GM19467 (cell line): ENCODE measurements at regions not wholly inside any gene's neighbourhood (a gene's known extent, or its start where the extent isn't known, plus 50 kb on each side); places are given as distances from the start of the nearest gene placed in this dataset.

Experiments
- ATAC-seq: cut with Tn5 transposase; IDR thresholded peaks from one replicate; pipeline ENCODE4 v1.9.1; 2021; ENCODE audit warnings: mild to moderate bottlenecking, moderate library complexity; ENCODE audit not compliant: unreplicated experiment

GRCh38 chr18:72368308-72368707 is 175.8 kb downstream of the CBLN2 start:
- no peak for ATAC-seq

GRCh38 chr18:72360634-72361033 is 183.5 kb downstream of the CBLN2 start:
- ATAC-seq: no peak

- ATAC-seq: no peak
These were observed 201.2 kb downstream of the CBLN2 start for GRCh38 chr18:72342933-72343332.

- no peak for ATAC-seq
These were observed 204.2 kb downstream of the CBLN2 start for GRCh38 chr18:72339976-72340375.

DNA sequence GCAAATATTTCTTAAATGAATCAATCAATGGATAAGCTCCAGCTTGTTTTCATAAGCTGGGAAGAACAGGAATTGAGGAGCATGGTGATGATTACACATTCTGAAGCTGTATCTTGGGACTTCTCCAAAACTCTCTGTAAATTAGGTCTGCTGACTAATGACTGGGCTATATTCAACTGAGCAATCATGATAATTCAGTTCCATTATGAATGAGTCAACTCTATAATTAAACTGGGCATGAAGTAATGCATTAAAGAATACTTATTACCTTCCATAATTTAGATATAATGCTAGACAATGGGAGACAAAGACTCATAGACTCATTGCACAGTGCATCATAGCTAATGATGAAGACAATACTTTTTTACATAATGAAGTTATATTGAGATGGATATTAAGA is 207.4 kb downstream of the CBLN2 start:
- ATAC-seq: no peak

GRCh38 chr18:72329533-72329932 is 214.6 kb downstream of the CBLN2 start:
- ATAC-seq: no peak

- no peak for ATAC-seq
These were observed 218.8 kb downstream of the CBLN2 start for GRCh38 chr18:72325307-72325706.

DNA sequence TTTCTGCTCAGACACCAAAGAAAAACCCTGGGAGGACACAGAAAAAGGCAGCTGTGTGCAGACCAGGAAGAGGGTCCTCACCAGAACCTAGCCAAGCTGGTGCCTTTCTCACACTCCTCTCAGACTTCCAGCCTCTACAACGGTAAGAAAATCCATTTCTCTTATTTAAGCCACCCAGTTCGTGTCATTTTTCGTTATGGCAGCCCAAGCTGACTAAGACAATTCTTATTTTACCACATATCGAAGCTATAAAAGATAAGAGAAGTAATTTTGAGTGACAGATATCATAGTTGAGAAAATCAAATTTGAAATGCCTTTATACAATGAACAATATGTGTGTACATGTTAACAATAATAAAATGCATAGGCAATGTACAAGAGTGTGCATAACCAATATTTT is 219.5 kb downstream of the CBLN2 start:
- ATAC-seq: no peak

DNA sequence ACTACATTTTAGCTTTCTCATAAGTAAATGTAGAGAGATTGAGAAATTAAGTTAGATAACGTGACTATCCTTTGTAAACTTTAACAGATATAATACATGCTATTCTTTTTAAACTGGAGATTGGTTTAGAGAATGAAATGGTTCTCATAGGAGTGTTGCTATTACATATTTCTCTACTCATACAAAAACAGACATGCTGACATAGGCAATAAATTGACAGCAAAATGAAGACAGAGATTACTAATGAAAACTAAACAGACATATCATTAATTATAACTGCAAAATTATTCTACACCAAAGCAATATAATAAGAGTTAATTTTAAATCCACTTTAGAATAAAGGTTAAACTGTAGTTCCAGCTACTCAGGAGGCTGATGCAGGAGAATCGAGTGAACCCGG is 227.6 kb downstream of the CBLN2 start:
- no peak for ATAC-seq

DNA sequence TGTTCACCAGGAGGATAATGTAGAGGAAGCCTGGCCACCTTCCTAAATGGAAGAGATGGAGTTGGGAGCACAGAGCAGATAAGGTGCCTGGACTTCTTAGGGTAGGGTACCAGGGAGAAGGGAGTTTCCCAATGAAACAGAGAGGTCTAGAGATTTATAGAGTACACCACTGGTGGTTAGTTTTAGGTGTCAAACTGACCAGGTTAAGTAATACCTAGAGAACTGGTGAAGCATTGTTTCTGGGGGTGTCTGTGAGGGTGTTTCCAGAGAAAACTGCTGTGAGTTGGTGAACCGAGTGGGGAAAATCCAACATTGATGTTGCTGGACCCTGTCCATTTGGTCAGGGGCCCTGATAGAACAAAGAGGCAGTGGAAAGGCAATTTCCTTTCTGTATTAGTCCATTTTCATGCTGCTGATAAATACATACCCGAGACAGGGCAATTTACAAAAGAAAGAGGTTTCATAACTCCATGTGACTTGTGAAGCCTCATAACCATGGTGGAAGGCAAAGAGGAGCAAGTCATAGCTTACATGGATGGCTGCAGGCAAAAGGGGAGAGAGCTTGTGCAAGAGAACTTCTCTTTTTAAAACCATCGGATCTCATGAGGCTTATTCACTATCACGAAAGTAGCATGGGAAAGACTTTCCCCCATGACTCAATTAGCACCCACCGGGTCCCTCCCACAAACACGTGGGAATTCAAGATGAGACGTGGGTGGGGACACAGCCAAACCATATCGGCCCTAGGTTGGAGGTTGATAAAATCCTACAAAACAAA is 260.8 kb downstream of the CBLN2 start:
- no peak for ATAC-seq

DNA sequence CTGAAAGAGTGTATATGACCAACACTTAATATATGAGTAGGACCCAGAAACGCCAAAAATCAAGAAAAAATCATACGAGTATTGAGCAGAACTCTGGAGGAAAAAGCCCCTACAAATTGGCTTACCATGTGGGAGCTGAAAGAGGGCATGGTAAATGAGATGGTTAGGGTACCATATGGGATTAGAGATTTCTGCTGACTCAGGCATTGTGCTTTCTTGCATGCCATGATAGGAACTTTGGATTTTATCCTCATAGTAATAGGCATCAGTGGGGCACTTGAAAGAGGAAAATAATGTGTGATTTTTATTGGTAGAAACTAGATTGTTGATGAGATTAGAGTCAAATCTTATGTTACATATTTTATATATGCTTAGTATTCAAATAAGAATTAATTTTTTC is 271.1 kb downstream of the CBLN2 start:
- no peak for ATAC-seq

DNA sequence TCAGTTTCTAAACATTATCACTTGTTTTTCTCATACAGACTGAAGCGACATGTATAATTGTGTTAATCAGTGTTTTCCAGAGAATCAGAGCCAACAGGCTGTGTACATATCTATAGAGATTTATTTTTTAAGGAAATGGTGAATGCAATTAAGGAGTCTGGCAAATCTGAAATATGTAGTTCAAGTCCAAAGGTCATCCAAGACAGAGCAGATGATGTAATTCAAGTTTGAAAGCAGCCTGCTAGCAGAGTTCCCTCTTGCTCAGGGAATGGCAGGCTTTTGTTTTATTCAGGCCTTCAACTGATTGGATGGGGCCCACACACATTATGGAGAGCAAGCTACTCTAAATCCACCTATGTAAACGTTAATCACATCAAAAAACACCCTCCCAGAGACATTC is 282.6 kb downstream of the CBLN2 start:
- no peak for ATAC-seq

DNA sequence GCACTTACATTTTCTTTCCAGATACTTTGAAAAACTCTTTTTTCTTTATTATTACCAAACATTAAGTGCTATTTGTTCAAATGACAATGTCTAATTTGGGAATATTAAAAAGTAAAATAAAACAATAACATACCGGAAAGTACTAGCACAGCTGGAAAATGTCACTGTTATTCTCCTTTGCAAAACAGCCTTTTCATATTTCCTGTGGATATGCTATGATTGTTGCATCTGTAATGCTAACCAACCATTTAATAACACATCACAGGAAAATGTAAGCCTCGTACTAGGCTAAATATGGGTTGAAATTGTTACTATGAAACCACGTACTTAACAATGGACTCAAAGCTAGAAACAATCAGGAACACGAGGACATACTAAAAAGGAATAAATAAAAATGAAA is 298.1 kb downstream of the CBLN2 start:
- no peak for ATAC-seq

GRCh38 chr18:72235422-72235821 is 308.7 kb downstream of the CBLN2 start:
- no peak for ATAC-seq

GRCh38 chr18:72233106-72233505 is 311.0 kb downstream of the CBLN2 start:
- ATAC-seq: no peak

DNA sequence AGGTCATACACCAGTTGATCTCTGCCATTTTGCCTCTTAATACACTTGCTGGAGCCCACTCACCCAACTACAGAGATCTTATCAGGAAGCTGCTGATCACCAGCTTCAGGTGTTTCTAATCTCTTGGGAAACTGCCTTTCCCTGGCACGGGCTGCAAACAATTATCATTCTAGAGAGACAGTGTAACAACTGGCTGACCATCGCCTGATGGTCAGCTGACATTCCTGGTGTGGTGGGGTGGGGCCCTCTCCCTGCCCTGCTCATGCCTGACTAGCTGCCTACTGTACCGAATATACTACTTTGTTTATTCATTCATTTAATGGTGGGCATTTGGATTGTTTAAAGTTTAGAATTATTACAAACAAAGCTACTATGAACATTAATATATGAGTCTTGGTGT is 311.5 kb downstream of the CBLN2 start:
- no peak for ATAC-seq

- no peak for ATAC-seq
These were observed 318.2 kb downstream of the CBLN2 start for GRCh38 chr18:72225958-72226357.

DNA sequence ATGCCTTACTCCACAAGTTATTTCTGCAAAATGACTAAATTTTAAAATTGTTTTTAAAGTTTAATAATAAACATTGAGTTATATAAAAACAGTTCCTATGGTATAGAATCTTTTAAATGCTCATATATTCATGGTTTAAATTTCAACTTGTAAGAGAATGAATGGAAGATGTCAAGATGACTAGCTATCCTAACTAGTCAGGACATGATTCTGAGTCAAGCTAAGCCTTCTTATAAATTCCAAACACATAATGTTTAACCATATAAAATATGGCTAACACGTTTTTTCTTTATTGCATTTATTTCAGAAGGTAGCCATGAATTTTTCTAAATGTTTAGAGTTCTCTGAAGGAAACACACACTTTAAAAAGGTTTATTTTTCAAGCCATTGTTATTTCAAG is 320.4 kb downstream of the CBLN2 start:
- ATAC-seq: no peak

GRCh38 chr18:72208920-72209676 is 335.0 kb downstream of the CBLN2 start:
- no peak for ATAC-seq

DNA sequence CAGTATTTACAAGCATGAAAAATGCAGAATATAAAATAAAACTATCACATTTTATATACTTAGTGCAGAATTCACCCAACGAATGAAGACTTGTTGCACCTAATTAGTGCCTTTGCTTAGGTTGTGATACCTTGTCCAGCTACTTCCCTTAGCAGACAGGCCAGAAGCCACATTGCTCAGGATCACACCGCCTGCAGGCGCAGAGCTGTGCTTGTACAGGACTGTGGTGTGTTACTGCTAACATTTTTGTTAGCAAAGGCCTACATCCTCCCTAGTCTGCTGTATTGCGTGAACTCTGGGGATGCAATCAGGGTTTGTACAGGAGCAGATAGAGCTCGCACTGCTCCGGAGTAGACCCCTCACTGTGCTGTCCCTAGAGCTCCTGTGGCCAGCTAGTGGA is 336.9 kb downstream of the CBLN2 start:
- ATAC-seq: no peak

DNA sequence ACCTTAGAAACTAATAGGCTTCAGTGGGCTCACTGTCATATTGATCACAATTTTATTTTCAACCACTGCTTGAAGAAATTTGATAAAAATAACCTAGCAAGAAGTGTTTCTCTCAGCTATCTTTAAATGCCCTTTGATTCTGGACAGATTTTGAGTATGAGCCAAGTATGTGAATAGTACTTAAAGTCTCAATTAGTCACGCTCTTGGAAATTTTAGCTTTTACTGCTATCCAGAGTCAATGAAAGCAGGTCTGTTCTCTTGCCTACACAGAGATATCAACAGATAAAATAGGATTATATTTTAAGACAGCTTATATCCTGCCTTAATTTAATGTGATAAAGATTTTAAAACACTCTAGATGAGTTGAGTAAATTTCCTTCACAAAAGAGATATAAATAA is 337.3 kb downstream of the CBLN2 start:
- ATAC-seq: no peak

DNA sequence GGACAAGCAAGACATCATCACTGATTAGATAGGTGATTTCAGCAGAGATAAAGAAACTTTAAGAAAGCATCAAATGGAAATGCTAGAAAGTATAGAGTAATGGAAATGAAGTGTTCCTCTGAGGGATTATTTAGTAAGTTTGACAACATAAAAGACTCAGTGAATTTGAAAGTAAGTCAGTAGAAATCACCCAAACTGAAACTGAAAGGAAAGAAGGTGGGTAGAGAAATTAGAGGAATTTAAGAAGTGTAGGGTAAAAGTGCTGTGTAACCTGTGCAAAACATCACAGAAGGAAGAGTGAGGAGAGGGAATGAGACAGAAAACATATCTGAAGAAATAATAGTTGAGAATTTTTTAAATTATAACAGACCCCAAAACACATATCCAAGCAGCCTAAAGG is 343.1 kb downstream of the CBLN2 start:
- ATAC-seq: no peak

DNA sequence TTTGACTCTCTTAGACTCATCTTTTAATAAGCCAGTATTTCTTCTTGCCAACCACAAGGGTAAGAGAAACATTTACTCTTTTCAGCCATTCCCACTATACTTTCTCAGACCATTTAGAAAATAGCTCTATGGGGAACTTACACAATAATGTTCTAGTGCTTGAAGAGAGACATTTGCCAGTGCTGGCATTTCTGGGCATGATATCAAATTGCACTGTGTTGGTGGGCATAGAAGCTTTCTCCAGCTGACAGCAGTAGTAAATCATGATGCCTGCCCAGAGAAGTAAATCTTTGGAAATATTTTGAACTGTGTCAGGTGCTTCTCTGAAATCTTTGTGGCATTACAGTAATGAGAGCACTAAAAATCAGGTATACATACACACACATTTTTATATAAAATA is 346.6 kb downstream of the CBLN2 start:
- no peak for ATAC-seq
